ENCODE measurements at regions not wholly inside any gene's neighbourhood (a gene's known extent, or its start where the extent isn't known, plus 50 kb on each side); places are given as distances from the start of the nearest gene placed in this dataset.

GRCh38 chr1:117809764-117810163, 119.7 kb downstream of the GDAP2 start:
- DNase-seq, result no peak
- TF ChIP-seq CTCF (IDR thresholded peaks at IDR 0.05), result no peak
- H3K27ac ChIP-seq (ENCODE audit: low read depth in 1 of 2, low read length in 2 of 2), result no peak overlapping the region
- no peak overlapping the region for H3K4me3 ChIP-seq (ENCODE audit: low read length)
- no peak overlapping the region for H3K4me3 Mint-ChIP-seq
- intact Hi-C loops (cut with DNase I, micrococcal nuclease), result no loop called here
- H3K27me3 ChIP-seq (ENCODE audit: control insufficient read depth in 1 of 2, insufficient read depth in 2 of 2, low read length in 2 of 2), result peaks cover 0 to 8% of the 10 kb centered on the region in 2 experiments
- no peaks in the 10 kb centered on the region for H3K4me1 ChIP-seq (ENCODE audit: insufficient read depth, low read length)
- H3K4me1 Mint-ChIP-seq (ENCODE audit: low read depth), result peaks cover 10% of the 10 kb centered on the region
- ChIA-PET CTCF (no interaction called here), POLR2A (interaction anchor here (0.7 kb wide), 1 partner anchor 148 kb away, joined by 3 read pairs; no protein-coding TSS in a partner anchor)
- ATAC-seq (ENCODE audit: poor library complexity), result no peak
- no peaks in the 10 kb centered on the region for H3K36me3 Mint-ChIP-seq (ENCODE audit: low read depth)
- no peak overlapping the region for H3K27ac Mint-ChIP-seq
- H3K27me3 Mint-ChIP-seq, result peaks cover 10% of the 10 kb centered on the region
- H3K36me3 ChIP-seq (ENCODE audit: insufficient read depth, low read length), result no peaks in the 10 kb centered on the region
- H3K9me3 ChIP-seq (ENCODE audit: control insufficient read depth in 1 of 2, insufficient read depth in 1 of 2, low read length in 2 of 2), result no peaks in the 10 kb centered on the region
- no peaks in the 10 kb centered on the region for H3K9me3 Mint-ChIP-seq

- CTCF ChIA-PET, result no interaction called here
- Mint-ChIP-seq H3K9me3 (no peaks in the 10 kb centered on the region), H3K4me3 (no peak overlapping the region), H3K36me3 (ENCODE audit: low read depth) (no peaks in the 10 kb centered on the region), H3K27me3 (peaks cover 4% of the 10 kb centered on the region), H3K27ac (no peak overlapping the region), H3K4me1 (ENCODE audit: low read depth) (peaks cover 10% of the 10 kb centered on the region)
- Histone ChIP-seq H3K4me1 (ENCODE audit: insufficient read depth, low read length) (no peaks in the 10 kb centered on the region), H3K27ac (ENCODE audit: low read depth in 1 of 2, low read length in 2 of 2) (no peak overlapping the region), H3K27me3 (ENCODE audit: control insufficient read depth in 1 of 2, insufficient read depth in 2 of 2, low read length in 2 of 2) (peaks cover 0 to 8% of the 10 kb centered on the region in 2 experiments), H3K9me3 (ENCODE audit: control insufficient read depth in 1 of 2, insufficient read depth in 1 of 2, low read length in 2 of 2) (no peaks in the 10 kb centered on the region), H3K36me3 (ENCODE audit: insufficient read depth, low read length) (no peaks in the 10 kb centered on the region), H3K4me3 (ENCODE audit: low read length) (no peak overlapping the region)
- TF ChIP-seq CTCF (IDR thresholded peaks at IDR 0.05), result no peak
- DNase-seq, result no peak
- ATAC-seq (ENCODE audit: poor library complexity), result peak; percentile 29
- intact Hi-C loops (cut with DNase I, micrococcal nuclease), result no loop called here
- POLR2A ChIA-PET, result no interaction called here
Observed at GRCh38 chr1:117810553-117810952, 118.9 kb downstream of the GDAP2 start.

- H3K4me3 Mint-ChIP-seq, result no peak overlapping the region
- ATAC-seq (ENCODE audit: poor library complexity) (no peak), DNase-seq (no peak)
- Histone ChIP-seq H3K36me3 (ENCODE audit: insufficient read depth, low read length) (no peaks in the 10 kb centered on the region), H3K4me3 (ENCODE audit: low read length) (no peak overlapping the region), H3K4me1 (ENCODE audit: insufficient read depth, low read length) (no peaks in the 10 kb centered on the region), H3K27me3 (ENCODE audit: control insufficient read depth in 1 of 2, insufficient read depth in 2 of 2, low read length in 2 of 2) (peaks cover 0 to 3% of the 10 kb centered on the region in 2 experiments), H3K9me3 (ENCODE audit: control insufficient read depth in 1 of 2, insufficient read depth in 1 of 2, low read length in 2 of 2) (no peaks in the 10 kb centered on the region), H3K27ac (ENCODE audit: low read depth in 1 of 2, low read length in 2 of 2) (no peak overlapping the region)
- no peaks in the 10 kb centered on the region for H3K27me3 Mint-ChIP-seq
- H3K9me3 Mint-ChIP-seq, result no peaks in the 10 kb centered on the region
- H3K27ac Mint-ChIP-seq, result no peak overlapping the region
- no peaks in the 10 kb centered on the region for H3K36me3 Mint-ChIP-seq (ENCODE audit: low read depth)
- intact Hi-C loops (cut with DNase I, micrococcal nuclease), result no loop called here
- TF ChIP-seq CTCF (IDR thresholded peaks at IDR 0.05), result no peak
- H3K4me1 Mint-ChIP-seq (ENCODE audit: low read depth), result peaks cover 10% of the 10 kb centered on the region
- ChIA-PET POLR2A (no interaction called here), CTCF (interaction anchor here (1.4 kb wide), 1 partner anchor 11 kb away, joined by 3 read pairs; no protein-coding TSS in a partner anchor)
Observed at GRCh38 chr1:117812869-117813511, 116.4 kb downstream of the GDAP2 start.

Data from CD4-positive, alpha-beta T cell (primary cell).